Calu3 (cell line): ENCODE measurements at regions not wholly inside any gene's neighbourhood (a gene's known extent, or its start where the extent isn't known, plus 50 kb on each side); places are given as distances from the start of the nearest gene placed in this dataset.

Source experiments
- BruUV-seq: library from RNA; stranded (reverse); fragments of 400-500 nt; replicated peaks from 2 replicates; lab custom pipeline; 2021; lab: Mats Ljungman, UMichigan
- CTCF ChIA-PET: fragments of 300-600 bp; sonication (Branson Sonifier 250); formaldehyde crosslinking; loops from one replicate; lab custom pipeline; 2022; ENCODE audit warnings: antibody characterized with exemption; lab: Charles Lee
- DNase-seq: peaks from one replicate; pipeline ENCODE4 v3.0.0; 2022
- H3K27ac Mint-ChIP-seq: one replicate; pipeline ENCODE4 v1.8.0; 2022; ENCODE audit warnings: mixed read lengths; ENCODE audit not compliant: unreplicated experiment
- H3K27me3 Mint-ChIP-seq: one replicate; pipeline ENCODE4 v1.8.0; 2022; ENCODE audit warnings: mixed read lengths; ENCODE audit not compliant: unreplicated experiment
- H3K36me3 Mint-ChIP-seq: one replicate; pipeline ENCODE4 v1.8.0; 2022; ENCODE audit warnings: mild to moderate bottlenecking, moderate library complexity, mixed read lengths; ENCODE audit not compliant: insufficient read depth, unreplicated experiment
- H3K4me1 Mint-ChIP-seq: one replicate; pipeline ENCODE4 v1.8.0; 2022; ENCODE audit warnings: mild to moderate bottlenecking, low read depth, mixed read lengths; ENCODE audit not compliant: unreplicated experiment
- H3K4me3 Mint-ChIP-seq: one replicate; pipeline ENCODE4 v1.8.0; 2022; ENCODE audit warnings: mild to moderate bottlenecking, low read depth, moderate library complexity, mixed read lengths; ENCODE audit not compliant: unreplicated experiment
- H3K9me3 Mint-ChIP-seq: one replicate; pipeline ENCODE4 v1.8.0; 2022; ENCODE audit warnings: low read depth, mixed read lengths; ENCODE audit not compliant: unreplicated experiment
- intact Hi-C: fragments of 100-400 bp; cut with micrococcal nuclease; formaldehyde crosslinking; loops from one replicate; pipeline ENCODE4 v1.10.0; 2022; ENCODE audit not compliant: unreplicated experiment
- TF ChIP-seq, protein P1 (sequence below): fragments of 200-600 bp; IDR thresholded peaks from one replicate; pipeline ENCODE4 v1.8.0; 2022; ENCODE audit warnings: antibody characterized with exemption; ENCODE audit not compliant: unreplicated experiment

DNA sequence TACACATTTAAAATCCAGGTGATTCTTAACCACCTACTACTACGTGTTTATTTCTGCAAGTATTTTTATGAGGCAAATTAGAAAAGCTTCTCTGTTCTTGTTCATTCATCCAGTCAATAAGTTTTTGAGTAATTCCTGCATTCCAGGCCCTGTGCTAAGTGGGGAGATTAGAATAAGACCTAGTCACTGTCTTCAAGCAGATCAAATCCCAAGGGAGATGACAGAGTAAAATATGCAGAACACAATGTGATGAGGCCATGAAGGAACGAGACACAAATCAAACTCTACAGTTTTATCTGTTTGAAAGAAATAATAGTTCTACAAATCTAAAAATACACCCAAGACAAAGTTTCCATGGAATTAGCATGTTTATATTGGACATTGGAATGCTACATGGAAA lies 158.8 kb downstream of the CEP120 start:
- CTCF ChIA-PET = interaction anchor here (0.6 kb wide), 1 partner anchor 211 kb away, joined by 4 read pairs; no protein-coding TSS in a partner anchor
- H3K9me3 Mint-ChIP-seq = no peaks in the 10 kb centered on the region
- no peaks in the 10 kb centered on the region for H3K36me3 Mint-ChIP-seq
- no peak overlapping the region for H3K27ac Mint-ChIP-seq
- DNase-seq = no peak
- no TSS peak for BruUV-seq
- H3K4me3 Mint-ChIP-seq = no peak overlapping the region
- TF ChIP-seq, protein P1, sequence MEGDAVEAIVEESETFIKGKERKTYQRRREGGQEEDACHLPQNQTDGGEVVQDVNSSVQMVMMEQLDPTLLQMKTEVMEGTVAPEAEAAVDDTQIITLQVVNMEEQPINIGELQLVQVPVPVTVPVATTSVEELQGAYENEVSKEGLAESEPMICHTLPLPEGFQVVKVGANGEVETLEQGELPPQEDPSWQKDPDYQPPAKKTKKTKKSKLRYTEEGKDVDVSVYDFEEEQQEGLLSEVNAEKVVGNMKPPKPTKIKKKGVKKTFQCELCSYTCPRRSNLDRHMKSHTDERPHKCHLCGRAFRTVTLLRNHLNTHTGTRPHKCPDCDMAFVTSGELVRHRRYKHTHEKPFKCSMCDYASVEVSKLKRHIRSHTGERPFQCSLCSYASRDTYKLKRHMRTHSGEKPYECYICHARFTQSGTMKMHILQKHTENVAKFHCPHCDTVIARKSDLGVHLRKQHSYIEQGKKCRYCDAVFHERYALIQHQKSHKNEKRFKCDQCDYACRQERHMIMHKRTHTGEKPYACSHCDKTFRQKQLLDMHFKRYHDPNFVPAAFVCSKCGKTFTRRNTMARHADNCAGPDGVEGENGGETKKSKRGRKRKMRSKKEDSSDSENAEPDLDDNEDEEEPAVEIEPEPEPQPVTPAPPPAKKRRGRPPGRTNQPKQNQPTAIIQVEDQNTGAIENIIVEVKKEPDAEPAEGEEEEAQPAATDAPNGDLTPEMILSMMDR = no peak
- H3K4me1 Mint-ChIP-seq = no peaks in the 10 kb centered on the region
- H3K27me3 Mint-ChIP-seq = no peaks in the 10 kb centered on the region
- intact Hi-C loops = no loop called here

GRCh38 chr5:123263859-123264258 lies 159.3 kb downstream of the CEP120 start:
- H3K27me3 Mint-ChIP-seq = no peaks in the 10 kb centered on the region
- no peaks in the 10 kb centered on the region for H3K4me1 Mint-ChIP-seq
- TF ChIP-seq, protein P1 = no peak
- CTCF ChIA-PET = interaction anchor here (0.6 kb wide), 1 partner anchor 210 kb away, joined by 4 read pairs; no protein-coding TSS in a partner anchor
- no peaks in the 10 kb centered on the region for H3K36me3 Mint-ChIP-seq
- no TSS peak for BruUV-seq
- no peak for DNase-seq
- intact Hi-C loops = no loop called here
- H3K9me3 Mint-ChIP-seq = no peaks in the 10 kb centered on the region
- no peak overlapping the region for H3K27ac Mint-ChIP-seq
- no peak overlapping the region for H3K4me3 Mint-ChIP-seq

GRCh38 chr5:123262216-123262823 lies 160.9 kb downstream of the CEP120 start:
- BruUV-seq = no TSS peak
- TF ChIP-seq, protein P1 = no peak
- DNase-seq = no peak
- no peak overlapping the region for H3K27ac Mint-ChIP-seq
- H3K36me3 Mint-ChIP-seq = no peaks in the 10 kb centered on the region
- H3K4me1 Mint-ChIP-seq = no peaks in the 10 kb centered on the region
- CTCF ChIA-PET = no interaction called here
- no peak overlapping the region for H3K4me3 Mint-ChIP-seq
- H3K27me3 Mint-ChIP-seq = no peaks in the 10 kb centered on the region
- peaks cover 3% of the 10 kb centered on the region for H3K9me3 Mint-ChIP-seq
- intact Hi-C loops = no loop called here

- Mint-ChIP-seq H3K27me3 (no peaks in the 10 kb centered on the region), H3K4me1 (no peaks in the 10 kb centered on the region), H3K4me3 (no peak overlapping the region), H3K36me3 (no peaks in the 10 kb centered on the region), H3K9me3 (peaks cover 5% of the 10 kb centered on the region), H3K27ac (no peak overlapping the region)
- BruUV-seq = no TSS peak
- CTCF ChIA-PET = no interaction called here
- TF ChIP-seq, protein P1 = no peak
- DNase-seq = no peak
- intact Hi-C loops = no loop called here
Observed at GRCh38 chr5:123261752-123262151, 161.5 kb downstream of the CEP120 start.
